ENCODE measurements at regions not wholly inside any gene's neighbourhood (a gene's known extent, or its start where the extent isn't known, plus 50 kb on each side); places are given as distances from the start of the nearest gene placed in this dataset.
A peak's percentile ranks its signal among the peaks of the same experiment; 100 is the strongest.
"Not testable (repeated sequence)": the region's sequence is repeated elsewhere in the genome, so short reads cannot be mapped to it uniquely, and the experiment has no call there.

GRCh38 chr5:159644053-159644452, 272.2 kb upstream of the ADRA1B start:
- DNase-seq (ENCODE audit: low read depth) = no peak

GRCh38 chr5:159645179-159645846, 271.0 kb upstream of the ADRA1B start:
- no peak for DNase-seq (ENCODE audit: low read depth)

- DNase-seq (ENCODE audit: low read depth) = no peak
These were observed 265.5 kb upstream of the ADRA1B start for GRCh38 chr5:159650803-159651202.

- DNase-seq (ENCODE audit: low read depth) = no peak
These were observed 260.4 kb upstream of the ADRA1B start for GRCh38 chr5:159655757-159656409.

GRCh38 chr5:159657298-159657697, 259.0 kb upstream of the ADRA1B start:
- no peak for DNase-seq (ENCODE audit: low read depth)

GRCh38 chr5:159657771-159658170, 258.5 kb upstream of the ADRA1B start:
- DNase-seq (ENCODE audit: low read depth) = no peak

- DNase-seq (ENCODE audit: low read depth) = no peak
These were observed 257.9 kb upstream of the ADRA1B start for GRCh38 chr5:159658266-159658925.

- DNase-seq (ENCODE audit: low read depth) = peak; percentile 20
These were observed 255.9 kb upstream of the ADRA1B start for GRCh38 chr5:159660401-159660800.

- no peak for DNase-seq (ENCODE audit: low read depth)
These were observed 252.3 kb upstream of the ADRA1B start for GRCh38 chr5:159663986-159664385.

- DNase-seq (ENCODE audit: low read depth) = no peak
These were observed 249.0 kb upstream of the ADRA1B start for GRCh38 chr5:159667286-159667685.

GRCh38 chr5:159668556-159668955, 247.7 kb upstream of the ADRA1B start:
- DNase-seq (ENCODE audit: low read depth) = no peak

GRCh38 chr5:159669559-159669958, 246.7 kb upstream of the ADRA1B start:
- DNase-seq (ENCODE audit: low read depth) = no peak

GRCh38 chr5:159671886-159672285, 244.4 kb upstream of the ADRA1B start:
- DNase-seq (ENCODE audit: low read depth) = no peak

- no peak for DNase-seq (ENCODE audit: low read depth)
These were observed 242.7 kb upstream of the ADRA1B start for GRCh38 chr5:159673538-159673937.

GRCh38 chr5:159678657-159679392, 237.5 kb upstream of the ADRA1B start:
- no peak for DNase-seq (ENCODE audit: low read depth)

- DNase-seq (ENCODE audit: low read depth) = no peak
These were observed 236.2 kb upstream of the ADRA1B start for GRCh38 chr5:159680095-159680494.

GRCh38 chr5:159681661-159682060, 234.6 kb upstream of the ADRA1B start:
- no peak for DNase-seq (ENCODE audit: low read depth)

- DNase-seq (ENCODE audit: low read depth) = no peak
These were observed 233.7 kb upstream of the ADRA1B start for GRCh38 chr5:159682623-159683022.

GRCh38 chr5:159687892-159688291, 228.4 kb upstream of the ADRA1B start:
- DNase-seq (ENCODE audit: low read depth) = not testable (repeated sequence)

GRCh38 chr5:159695741-159696294, 220.5 kb upstream of the ADRA1B start:
- no peak for DNase-seq (ENCODE audit: low read depth)

- DNase-seq (ENCODE audit: low read depth) = no peak
These were observed 218.8 kb upstream of the ADRA1B start for GRCh38 chr5:159697530-159697929.

GRCh38 chr5:159698322-159698721, 218.0 kb upstream of the ADRA1B start:
- no peak for DNase-seq (ENCODE audit: low read depth)
